Activated CD8-positive, alpha-beta T cell treated with anti-CD3 and anti-CD28 coated beads for 36 hours (primary cell): ENCODE measurements at regions not wholly inside any gene's neighbourhood (a gene's known extent, or its start where the extent isn't known, plus 50 kb on each side); places are given as distances from the start of the nearest gene placed in this dataset.
"Not testable (repeated sequence)": the region's sequence is repeated elsewhere in the genome, so short reads cannot be mapped to it uniquely, and the experiment has no call there.

Source experiments
- ATAC-seq: fragments of 200-7000 bp; cut with Tn5 transposase; one replicate; pipeline ENCODE4 v1.10.0; 2021; ENCODE audit warnings: mild to moderate bottlenecking, moderate library complexity
- CTCF ChIA-PET: fragments of 350-600 bp; sonication (Branson Sonifier 250); formaldehyde crosslinking; loops from one replicate; lab custom pipeline; 2021; ENCODE audit warnings: antibody characterized with exemption; lab: Charles Lee
- POLR2A ChIA-PET: fragments of 350-600 bp; sonication (Branson Sonifier 250); formaldehyde crosslinking; loops from one replicate; lab custom pipeline; 2021; ENCODE audit warnings: antibody characterized with exemption; lab: Charles Lee
- DNase-seq: peaks from one replicate; pipeline ENCODE4 v3.0.0-alpha.2; 2020
- H3K27ac Mint-ChIP-seq: one replicate; pipeline ENCODE4 v1.8.0; 2021; ENCODE audit warnings: mild to moderate bottlenecking, mixed read lengths
- H3K27me3 Mint-ChIP-seq: one replicate; pipeline ENCODE4 v1.8.0; 2021; ENCODE audit warnings: mixed read lengths
- H3K36me3 Mint-ChIP-seq: one replicate; pipeline ENCODE4 v1.8.0; 2021; ENCODE audit warnings: low read depth, mixed read lengths
- H3K4me1 Mint-ChIP-seq: one replicate; pipeline ENCODE4 v1.8.0; 2021; ENCODE audit warnings: low read depth, mixed read lengths
- H3K4me3 Mint-ChIP-seq: one replicate; pipeline ENCODE4 v1.8.0; 2021; ENCODE audit warnings: mild to moderate bottlenecking, moderate library complexity, mixed read lengths
- H3K9me3 Mint-ChIP-seq: one replicate; pipeline ENCODE4 v1.8.0; 2021; ENCODE audit warnings: mixed read lengths
- CTCF ChIP-seq: fragments of 200-600 bp; IDR thresholded peaks from one replicate; pipeline ENCODE4 v1.8.0; 2022; ENCODE audit warnings: antibody characterized with exemption, mild to moderate bottlenecking
- intact Hi-C: fragments of 100-400 bp; cut with micrococcal nuclease; formaldehyde crosslinking; loops from one replicate; pipeline ENCODE4 v1.10.0; 2022

DNA sequence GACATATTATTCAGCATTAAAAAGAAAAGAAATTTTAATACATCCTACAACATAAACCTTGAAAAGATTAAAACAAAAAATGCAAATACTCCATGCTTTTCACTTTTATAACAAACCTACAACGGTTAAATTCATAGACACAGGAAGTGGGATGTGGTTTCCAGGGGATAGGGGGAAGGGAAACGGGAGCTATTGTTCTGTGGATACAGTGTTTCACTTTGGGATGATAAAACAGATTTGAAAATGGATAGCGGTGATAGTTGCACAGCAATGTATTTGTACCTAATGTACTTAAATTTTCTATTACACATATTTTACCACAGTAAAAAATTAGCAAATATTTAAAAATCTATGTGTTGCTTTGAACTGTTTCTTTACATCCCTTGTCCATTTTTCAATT, 368.0 kb downstream of the CDY2B start:
- intact Hi-C loops, CTCF ChIA-PET, H3K27ac Mint-ChIP-seq, H3K36me3 Mint-ChIP-seq, H3K4me1 Mint-ChIP-seq, POLR2A ChIA-PET, H3K27me3 Mint-ChIP-seq, DNase-seq, H3K9me3 Mint-ChIP-seq, ATAC-seq, H3K4me3 Mint-ChIP-seq: not testable (repeated sequence)

- H3K4me3 Mint-ChIP-seq, CTCF ChIA-PET, POLR2A ChIA-PET, H3K4me1 Mint-ChIP-seq, H3K27me3 Mint-ChIP-seq, H3K36me3 Mint-ChIP-seq, ATAC-seq, DNase-seq, intact Hi-C loops, H3K9me3 Mint-ChIP-seq, H3K27ac Mint-ChIP-seq: not testable (repeated sequence)
These were observed 368.5 kb downstream of the CDY2B start for GRCh38 chrY:17511476-17511875.

- intact Hi-C loops, H3K4me3 Mint-ChIP-seq, H3K36me3 Mint-ChIP-seq, ATAC-seq, H3K9me3 Mint-ChIP-seq, CTCF ChIA-PET, DNase-seq, POLR2A ChIA-PET, H3K27me3 Mint-ChIP-seq, H3K4me1 Mint-ChIP-seq, H3K27ac Mint-ChIP-seq: not testable (repeated sequence)
These were observed 374.2 kb downstream of the CDY2B start for GRCh38 chrY:17505834-17506233.

DNA sequence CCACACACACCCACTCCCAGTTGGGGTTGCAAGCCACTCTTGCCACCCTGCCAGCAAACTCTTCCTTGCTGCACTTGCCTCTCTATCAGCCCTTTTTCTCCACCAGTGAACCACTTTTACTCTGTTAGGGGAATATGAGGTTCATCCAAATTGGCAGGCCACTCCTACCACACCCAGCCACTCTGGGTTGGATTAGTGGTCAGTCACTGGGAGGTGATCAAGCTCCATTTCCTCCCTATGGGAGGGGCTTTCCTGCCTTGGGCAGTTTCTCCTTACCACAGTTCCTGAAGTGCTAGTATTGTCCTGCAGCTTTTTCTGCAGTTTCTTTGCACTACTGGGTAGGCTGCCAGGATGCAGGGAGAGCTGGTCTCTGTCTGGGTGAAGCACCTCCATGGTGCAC, 395.3 kb downstream of the CDY2B start:
- H3K27ac Mint-ChIP-seq, H3K27me3 Mint-ChIP-seq, ATAC-seq, H3K4me3 Mint-ChIP-seq, H3K36me3 Mint-ChIP-seq, intact Hi-C loops, H3K4me1 Mint-ChIP-seq, DNase-seq, H3K9me3 Mint-ChIP-seq, CTCF ChIA-PET, POLR2A ChIA-PET: not testable (repeated sequence)

GRCh38 chrY:17484157-17484556, 395.9 kb downstream of the CDY2B start:
- POLR2A ChIA-PET, H3K36me3 Mint-ChIP-seq, H3K4me1 Mint-ChIP-seq, H3K27me3 Mint-ChIP-seq, H3K27ac Mint-ChIP-seq, H3K9me3 Mint-ChIP-seq, H3K4me3 Mint-ChIP-seq, CTCF ChIA-PET, DNase-seq, intact Hi-C loops: not testable (repeated sequence)
- peak; percentile 60 for ATAC-seq

- H3K4me3 Mint-ChIP-seq, H3K4me1 Mint-ChIP-seq, DNase-seq, H3K36me3 Mint-ChIP-seq, POLR2A ChIA-PET, CTCF ChIA-PET, H3K27ac Mint-ChIP-seq, H3K27me3 Mint-ChIP-seq, intact Hi-C loops, H3K9me3 Mint-ChIP-seq: not testable (repeated sequence)
- peak; percentile 66 for ATAC-seq
These were observed 398.5 kb downstream of the CDY2B start for GRCh38 chrY:17481389-17482022.

- H3K27me3 Mint-ChIP-seq, DNase-seq, ATAC-seq, H3K4me3 Mint-ChIP-seq, H3K27ac Mint-ChIP-seq, POLR2A ChIA-PET, H3K9me3 Mint-ChIP-seq, CTCF ChIA-PET, H3K4me1 Mint-ChIP-seq, intact Hi-C loops, H3K36me3 Mint-ChIP-seq: not testable (repeated sequence)
These were observed 408.0 kb downstream of the CDY2B start for GRCh38 chrY:17472068-17472467.

- DNase-seq, POLR2A ChIA-PET, H3K27ac Mint-ChIP-seq, H3K4me1 Mint-ChIP-seq, H3K27me3 Mint-ChIP-seq, intact Hi-C loops, CTCF ChIA-PET, H3K9me3 Mint-ChIP-seq, H3K4me3 Mint-ChIP-seq, H3K36me3 Mint-ChIP-seq: not testable (repeated sequence)
- peak; percentile 77 for ATAC-seq
These were observed 420.3 kb downstream of the CDY2B start for GRCh38 chrY:17459753-17460152.

DNA sequence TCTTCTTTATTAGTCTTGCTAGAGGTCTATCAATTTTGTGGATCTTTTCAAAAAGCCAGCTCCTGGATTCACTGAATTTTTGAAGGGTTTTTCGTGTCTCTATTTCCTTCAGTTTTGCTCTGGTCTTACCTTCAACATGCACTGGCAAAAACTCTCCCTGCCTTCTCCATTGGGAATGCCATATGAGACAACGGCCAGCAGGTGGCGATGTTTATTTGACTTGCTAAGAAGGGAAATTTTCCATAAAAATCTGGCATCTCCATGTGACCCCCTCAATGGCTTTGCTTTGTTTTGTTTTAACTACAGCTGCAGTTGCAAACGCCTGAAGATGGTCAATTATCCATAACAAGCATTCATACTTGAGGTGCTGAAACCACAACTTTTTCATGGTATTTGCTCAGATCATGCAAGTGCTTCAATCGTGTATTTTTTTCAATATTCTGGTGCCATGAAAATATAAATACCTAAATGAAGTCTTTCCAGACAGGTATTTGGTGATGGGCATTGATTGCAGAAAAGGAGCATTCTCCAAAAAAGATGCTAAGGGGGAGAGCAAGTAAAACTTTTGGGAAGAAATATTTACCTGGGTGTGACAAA, 449.4 kb downstream of the CDY2B start:
- peak; percentile 42 for TF ChIP-seq CTCF
- Mint-ChIP-seq H3K4me1 (no peaks in the 10 kb centered on the region), H3K36me3 (no peaks in the 10 kb centered on the region), H3K27ac (no peak overlapping the region), H3K4me3 (no peak overlapping the region), H3K27me3 (no peaks in the 10 kb centered on the region), H3K9me3 (no peaks in the 10 kb centered on the region)
- ChIA-PET CTCF (interaction anchor here (1.2 kb wide), 1 partner anchor 13 kb away, joined by 3 read pairs; no protein-coding TSS in a partner anchor), POLR2A (no interaction called here)
- peak; percentile 19 for DNase-seq
- no peak for ATAC-seq
- intact Hi-C loops = no loop called here
